SK-N-SH (cell line): ENCODE measurements at regions not wholly inside any gene's neighbourhood (a gene's known extent, or its start where the extent isn't known, plus 50 kb on each side); places are given as distances from the start of the nearest gene placed in this dataset.

Source experiments
- CTCF ChIA-PET: fragments of 300-600, 350-600 bp; formaldehyde crosslinking; extraction: SDS; loops from one replicate; lab custom pipeline; 2021; lab: Yijun Ruan, JAX
- POLR2A ChIA-PET: fragments of 350-600 bp; sonication (Branson Sonifier 250); formaldehyde crosslinking; extraction: SDS; loops from one replicate; lab custom pipeline; 2020; ENCODE audit warnings: antibody characterized with exemption, inconsistent platforms; lab: Yijun Ruan, JAX
- DNase-seq: peaks from one replicate; pipeline ENCODE4 v3.0.0; 2012
- H2AFZ ChIP-seq: fragments of 200-600 bp; sonication (generic); 2 replicates; pipeline ENCODE4 v1.8.1; 2016; ENCODE audit warnings: antibody characterized with exemption, mild to moderate bottlenecking, low read depth
- H3F3A ChIP-seq: fragments of 200-600 bp; sonication (generic); replicated peaks from 2 replicates; pipeline ENCODE3; 2016; ENCODE audit warnings: antibody characterized with exemption, mild to moderate bottlenecking; ENCODE audit not compliant: insufficient read depth
- H3K27ac ChIP-seq, 2 experiments: fragments of 200-500 bp in 1 of 2; fragments of 200-600 bp in 1 of 2; sonication (Bioruptor generic) in 1 of 2; sonication (generic), shearing (Covaris generic) in 1 of 2; 2 replicates each; pipeline versions ENCODE4 v1.5.1 to v1.6.1; 2014 to 2016; ENCODE audit warnings: low read depth in 2 of 2, inconsistent platforms in 1 of 2, low read length in 1 of 2, mild to moderate bottlenecking in 1 of 2, mixed read lengths in 1 of 2
- H3K27me3 ChIP-seq: fragments of 200-600 bp; sonication (generic), shearing (Covaris generic); 2 replicates; pipeline ENCODE4 v1.6.1; 2016; ENCODE audit warnings: mixed run types; ENCODE audit not compliant: insufficient read depth
- H3K36me3 ChIP-seq, 2 experiments: fragments of 200-500 bp in 1 of 2; fragments of 200-600 bp in 1 of 2; sonication (Bioruptor generic) in 1 of 2; sonication (generic) in 1 of 2; replicated peaks in 1 of 2; 2 replicates each; pipeline versions ENCODE3 to v1.5.1; 2014 to 2016; ENCODE audit warnings: low read length in 1 of 2, mild to moderate bottlenecking in 1 of 2; ENCODE audit not compliant: insufficient read depth in 2 of 2, control insufficient read depth in 1 of 2
- H3K4me1 ChIP-seq, 2 experiments: fragments of 200-500 bp in 1 of 2; fragments of 200-600 bp in 1 of 2; sonication (Bioruptor generic) in 1 of 2; sonication (generic), shearing (Covaris generic) in 1 of 2; 2 replicates each; pipeline versions ENCODE4 v1.5.1 to v1.6.1; 2014 to 2016; ENCODE audit warnings: low read depth in 1 of 2, low read length in 1 of 2, mixed run types in 1 of 2; ENCODE audit not compliant: insufficient read depth in 2 of 2, control insufficient read depth in 1 of 2
- H3K4me2 ChIP-seq: fragments of 200-600 bp; sonication (generic), shearing (Covaris generic); 2 replicates; pipeline ENCODE4 v1.6.1; 2017; ENCODE audit warnings: mixed run types
- H3K4me3 ChIP-seq, 2 experiments: fragments of 200-500 bp in 1 of 2; fragments of 200-600 bp in 1 of 2; sonication (Bioruptor generic) in 1 of 2; sonication (generic), shearing (Covaris generic) in 1 of 2; 2 replicates each; pipeline versions ENCODE4 v1.5.1 to v1.8.1; 2014 to 2016; ENCODE audit warnings: low read depth in 2 of 2, inconsistent platforms in 1 of 2, low read length in 1 of 2, mild to moderate bottlenecking in 1 of 2, mixed read lengths in 1 of 2, moderate library complexity in 1 of 2
- H3K79me2 ChIP-seq: fragments of 200-600 bp; sonication (generic); 2 replicates; pipeline ENCODE4 v1.8.1; 2017; ENCODE audit warnings: mild to moderate bottlenecking; ENCODE audit not compliant: insufficient read depth
- H3K9ac ChIP-seq: fragments of 200-600 bp; sonication (generic); 2 replicates; pipeline ENCODE4 v1.6.1; 2017; ENCODE audit warnings: mixed run types
- H3K9me2 ChIP-seq: fragments of 200-600 bp; sonication (generic); 2 replicates; pipeline ENCODE4 v1.6.1; 2017; ENCODE audit warnings: mixed run types
- H3K9me3 ChIP-seq: fragments of 200-600 bp; sonication (generic); 2 replicates; pipeline ENCODE4 v1.6.1; 2017; ENCODE audit warnings: mixed run types, mild to moderate bottlenecking, moderate library complexity
- H4K20me1 ChIP-seq: fragments of 200-600 bp; sonication (generic); 2 replicates; pipeline ENCODE4 v1.6.1; 2017; ENCODE audit warnings: mild to moderate bottlenecking, mixed run types; ENCODE audit not compliant: insufficient read depth
- CTCF ChIP-seq: fragments of 200-600 bp; sonication (generic); IDR thresholded peaks from 2 replicates; pipeline ENCODE4 v1.6.1; 2017; ENCODE audit warnings: antibody characterized with exemption, mild to moderate bottlenecking, moderate library complexity
- EZH2phosphoT487 ChIP-seq: fragments of 200-600 bp; sonication (generic); IDR thresholded peaks from 2 replicates; pipeline ENCODE4 v1.6.1; 2017; ENCODE audit warnings: low read depth, mixed run types, mild to moderate bottlenecking, antibody characterized with exemption, moderate library complexity, borderline replicate concordance
- GABPA ChIP-seq: IDR thresholded peaks from 2 replicates; pipeline ENCODE4 v1.4.0; 2012; ENCODE audit warnings: low read depth, mild to moderate bottlenecking
- JUND ChIP-seq: IDR thresholded peaks from 2 replicates; pipeline ENCODE4 v1.4.0; 2012
- MAX ChIP-seq: IDR thresholded peaks from 2 replicates; pipeline ENCODE4 v1.4.0; 2012; ENCODE audit warnings: low read depth
- MXI1 ChIP-seq: IDR thresholded peaks from 2 replicates; pipeline ENCODE4 v1.6.1; 2012; ENCODE audit warnings: mild to moderate bottlenecking, low read depth, low read length, improper control_type of control experiment
- NFIC ChIP-seq: IDR thresholded peaks from 2 replicates; pipeline ENCODE4 v1.4.0; 2012; ENCODE audit warnings: borderline replicate concordance
- RAD21 ChIP-seq: IDR thresholded peaks from 2 replicates; pipeline ENCODE4 v1.6.1; 2012; ENCODE audit warnings: mild to moderate bottlenecking, low read length
- RFX5 ChIP-seq: IDR thresholded peaks from 2 replicates; pipeline ENCODE4 v1.6.1; 2012; ENCODE audit warnings: mild to moderate bottlenecking, improper control_type of control experiment, low read length
- TAF1 ChIP-seq: IDR thresholded peaks from 2 replicates; pipeline ENCODE4 v1.6.1; 2012; ENCODE audit warnings: low read depth, mild to moderate bottlenecking, low read length, moderate library complexity, borderline replicate concordance
- USF1 ChIP-seq: IDR thresholded peaks from 2 replicates; pipeline ENCODE4 v1.4.0; 2012; ENCODE audit warnings: low read depth, borderline replicate concordance
- USF2 ChIP-seq: fragments of 150-350 bp; IDR thresholded peaks from 2 replicates; pipeline ENCODE4 v1.6.1; 2017; ENCODE audit warnings: antibody characterized with exemption, low read length, low read depth, borderline replicate concordance
- YY1 ChIP-seq: IDR thresholded peaks from 2 replicates; pipeline ENCODE4 v1.4.0; 2012; ENCODE audit warnings: low read depth, mild to moderate bottlenecking
- TF ChIP-seq, protein P1 (sequence below): IDR thresholded peaks from 2 replicates; pipeline ENCODE4 v1.4.0; 2012; ENCODE audit warnings: low read depth, borderline replicate concordance

DNA sequence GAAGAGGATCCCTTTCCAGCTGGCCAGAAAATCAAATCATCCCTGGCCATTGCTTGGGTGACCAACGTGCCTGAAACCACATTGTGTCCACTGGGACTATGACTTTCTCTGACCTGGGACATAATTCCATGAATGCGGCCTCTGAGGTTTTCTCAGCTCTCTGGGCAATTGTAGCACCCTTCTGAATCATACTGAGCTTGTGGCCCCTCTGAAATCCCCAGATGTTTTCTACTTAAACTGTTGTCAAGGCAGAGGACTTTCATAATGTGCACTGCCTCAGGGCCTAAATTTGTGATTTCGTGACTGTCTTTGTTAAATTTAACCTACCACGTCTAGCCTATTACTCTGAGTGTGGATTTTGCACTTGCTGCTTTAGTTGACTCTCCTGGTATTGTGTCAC lies 321.1 kb upstream of the PLET1 start (continued):
- TF ChIP-seq USF2 (no peak), EZH2phosphoT487 (no peak), TAF1 (no peak), MXI1 (no peak)

DNA sequence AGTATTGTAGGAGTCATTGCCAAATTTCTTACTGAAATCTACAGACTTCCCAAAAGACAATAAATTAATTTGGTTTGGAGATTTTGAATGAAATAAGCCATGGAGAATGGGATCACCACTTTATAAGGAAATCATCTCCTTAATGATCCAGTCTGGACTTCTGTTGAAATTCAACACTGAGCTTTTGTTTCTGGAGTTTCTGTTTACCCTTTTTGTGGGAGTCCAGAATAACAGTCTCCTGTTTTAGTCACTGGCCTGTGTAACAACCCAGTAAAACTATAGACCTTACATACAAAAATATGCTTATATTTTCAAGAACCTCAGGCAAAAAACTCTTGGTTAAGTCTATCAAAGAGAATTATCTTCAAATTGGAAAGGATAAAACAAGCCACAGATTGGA lies 321.7 kb upstream of the PLET1 start:
- no peaks in the 10 kb centered on the region; a peak in 2 of 4 replicates for H3K4me1 ChIP-seq
- H3F3A ChIP-seq: no peaks in the 10 kb centered on the region
- H3K4me3 ChIP-seq: no peak overlapping the region
- no peaks in the 10 kb centered on the region for H3K36me3 ChIP-seq
- ChIA-PET POLR2A (no interaction called here), CTCF (interaction anchor here (0.9 to 12.9 kb wide), 3 partner anchors 213 to 707 kb away, joined by 4 to 136 read pairs (median 4); no protein-coding TSS in a partner anchor)
- no peak overlapping the region for H3K27ac ChIP-seq
- H3K27me3 ChIP-seq: no peaks in the 10 kb centered on the region
- no peaks in the 10 kb centered on the region for H3K9me3 ChIP-seq
- H3K9me2 ChIP-seq: no peaks in the 10 kb centered on the region
- DNase-seq: no peak
- no peak overlapping the region for H3K9ac ChIP-seq
- no peaks in the 10 kb centered on the region for H3K79me2 ChIP-seq
- H3K4me2 ChIP-seq: no peak overlapping the region
- TF ChIP-seq CTCF (no peak), RFX5 (no peak), USF1 (no peak), GABPA (no peak), MAX (no peak), NFIC (no peak), JUND (no peak), RAD21 (no peak), YY1 (no peak)
- TF ChIP-seq, protein P1, sequence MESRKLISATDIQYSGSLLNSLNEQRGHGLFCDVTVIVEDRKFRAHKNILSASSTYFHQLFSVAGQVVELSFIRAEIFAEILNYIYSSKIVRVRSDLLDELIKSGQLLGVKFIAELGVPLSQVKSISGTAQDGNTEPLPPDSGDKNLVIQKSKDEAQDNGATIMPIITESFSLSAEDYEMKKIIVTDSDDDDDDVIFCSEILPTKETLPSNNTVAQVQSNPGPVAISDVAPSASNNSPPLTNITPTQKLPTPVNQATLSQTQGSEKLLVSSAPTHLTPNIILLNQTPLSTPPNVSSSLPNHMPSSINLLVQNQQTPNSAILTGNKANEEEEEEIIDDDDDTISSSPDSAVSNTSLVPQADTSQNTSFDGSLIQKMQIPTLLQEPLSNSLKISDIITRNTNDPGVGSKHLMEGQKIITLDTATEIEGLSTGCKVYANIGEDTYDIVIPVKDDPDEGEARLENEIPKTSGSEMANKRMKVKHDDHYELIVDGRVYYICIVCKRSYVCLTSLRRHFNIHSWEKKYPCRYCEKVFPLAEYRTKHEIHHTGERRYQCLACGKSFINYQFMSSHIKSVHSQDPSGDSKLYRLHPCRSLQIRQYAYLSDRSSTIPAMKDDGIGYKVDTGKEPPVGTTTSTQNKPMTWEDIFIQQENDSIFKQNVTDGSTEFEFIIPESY: no peak
- no peak overlapping the region for H2AFZ ChIP-seq
- no peaks in the 10 kb centered on the region for H4K20me1 ChIP-seq
